CD14-positive monocyte (primary cell): ENCODE measurements at regions not wholly inside any gene's neighbourhood (a gene's known extent, or its start where the extent isn't known, plus 50 kb on each side); places are given as distances from the start of the nearest gene placed in this dataset.

ENCODE experiments used
- DNase-seq, 3 donors: peaks; one replicate each; pipeline ENCODE4 v3.0.0-alpha.2; 2011 to 2022
- H2AFZ ChIP-seq: 2 replicates; pipeline ENCODE4 v1.6.0; 2012; ENCODE audit warnings: mild to moderate bottlenecking, low read depth, low read length, inconsistent platforms; ENCODE audit not compliant: insufficient read depth, poor library complexity, severe bottlenecking
- H3K27ac ChIP-seq, 2 donors: 1 replicate in 1 of 2; 2 replicates in 1 of 2; pipeline ENCODE4 v1.5.1; 2012 to 2013; ENCODE audit warnings: low read length in 2 of 2, control low read depth in 1 of 2, inconsistent platforms in 1 of 2, low read depth in 1 of 2, mild to moderate bottlenecking in 1 of 2
- H3K27me3 ChIP-seq, 2 donors: one replicate each; pipeline versions ENCODE4 v1.6.0 to v1.6.1; 2011 to 2013; ENCODE audit warnings: low read length in 2 of 2; ENCODE audit not compliant: control insufficient read depth in 2 of 2, insufficient read depth in 2 of 2
- H3K36me3 ChIP-seq, 2 donors: replicated peaks in 1 of 2; 1 replicate in 1 of 2; 2 replicates in 1 of 2; pipeline versions ENCODE4 v1.5.1 to v1.6.1; 2012 to 2013; ENCODE audit warnings: low read length in 2 of 2, control low read depth in 1 of 2, inconsistent platforms in 1 of 2, mild to moderate bottlenecking in 1 of 2; ENCODE audit not compliant: insufficient read depth in 2 of 2, control insufficient read depth in 1 of 2
- H3K4me1 ChIP-seq, 2 donors: 1 replicate in 1 of 2; 2 replicates in 1 of 2; pipeline versions ENCODE4 v1.5.1 to v1.6.1; 2012 to 2013; ENCODE audit warnings: low read length in 2 of 2, control low read depth in 1 of 2, inconsistent platforms in 1 of 2, mild to moderate bottlenecking in 1 of 2, moderate library complexity in 1 of 2; ENCODE audit not compliant: insufficient read depth in 2 of 2, control insufficient read depth in 1 of 2
- H3K4me2 ChIP-seq: replicated peaks from 2 replicates; pipeline ENCODE3; 2012; ENCODE audit warnings: low read length, moderate library complexity, mild to moderate bottlenecking; ENCODE audit not compliant: poor library complexity, severe bottlenecking; ENCODE audit errors: extremely low read depth
- H3K4me3 ChIP-seq, 3 experiments: fragments of 200-600 bp in 1 of 3; sonication (generic) in 1 of 3; replicated peaks in 1 of 3; 1 replicate in 2 of 3; 2 replicates in 1 of 3; pipeline ENCODE4 v1.5.1; 2011 to 2013; ENCODE audit warnings: low read length in 3 of 3, mild to moderate bottlenecking in 3 of 3, control low read depth in 2 of 3, low read depth in 2 of 3, inconsistent platforms in 1 of 3, moderate library complexity in 1 of 3
- H3K79me2 ChIP-seq: 2 replicates; pipeline ENCODE4 v1.6.0; 2012; ENCODE audit warnings: mild to moderate bottlenecking, control low read depth, inconsistent platforms, low read length, moderate library complexity; ENCODE audit not compliant: insufficient read depth
- H3K9ac ChIP-seq: 2 replicates; pipeline ENCODE4 v1.6.0; 2017; ENCODE audit warnings: low read length, mild to moderate bottlenecking; ENCODE audit not compliant: insufficient read depth, poor library complexity, severe bottlenecking
- H3K9me3 ChIP-seq, 2 donors: replicated peaks in 1 of 2; 1 replicate in 1 of 2; 2 replicates in 1 of 2; pipeline versions ENCODE4 v1.5.1 to v1.6.1; 2012 to 2013; ENCODE audit warnings: low read length in 2 of 2, control low read depth in 1 of 2; ENCODE audit not compliant: control insufficient read depth in 1 of 2, insufficient read depth in 1 of 2
- H4K20me1 ChIP-seq: 2 replicates; pipeline ENCODE4 v1.6.0; 2012; ENCODE audit warnings: mild to moderate bottlenecking, low read length, control low read depth, moderate library complexity; ENCODE audit not compliant: insufficient read depth
- H3K27ac Mint-ChIP-seq, 7 donors: one replicate each; pipeline ENCODE4 v1.8.0; 2020; ENCODE audit warnings: mild to moderate bottlenecking in 7 of 7, mixed read lengths in 7 of 7, moderate library complexity in 6 of 7, inconsistent platforms in 2 of 7
- H3K27me3 Mint-ChIP-seq, 3 donors: one replicate each; pipeline ENCODE4 v1.8.0; 2021 to 2022; ENCODE audit warnings: low read depth in 3 of 3, mild to moderate bottlenecking in 3 of 3, mixed read lengths in 3 of 3, moderate library complexity in 3 of 3, inconsistent platforms in 1 of 3
- H3K36me3 Mint-ChIP-seq, 2 donors: one replicate each; pipeline ENCODE4 v1.8.0; 2020; ENCODE audit warnings: mixed read lengths in 2 of 2, inconsistent platforms in 1 of 2, mild to moderate bottlenecking in 1 of 2
- H3K4me1 Mint-ChIP-seq: one replicate; pipeline ENCODE4 v1.8.0; 2020; ENCODE audit warnings: mild to moderate bottlenecking, mixed read lengths
- H3K4me3 Mint-ChIP-seq, 2 donors: one replicate each; pipeline ENCODE4 v1.8.0; 2020; ENCODE audit warnings: mild to moderate bottlenecking in 2 of 2, mixed read lengths in 2 of 2, moderate library complexity in 1 of 2
- H3K9me3 Mint-ChIP-seq, 7 donors: one replicate each; pipeline ENCODE4 v1.8.0; 2020 to 2022; ENCODE audit warnings: mixed read lengths in 7 of 7, mild to moderate bottlenecking in 6 of 7, moderate library complexity in 6 of 7, inconsistent platforms in 2 of 7
- CTCF ChIP-seq: fragments of 200-600 bp; IDR thresholded peaks from one replicate; pipeline ENCODE4 v1.8.0; 2022; ENCODE audit warnings: antibody characterized with exemption, mild to moderate bottlenecking
- WGBS: methylation state at CpG from one replicate; pipeline ENCODE4 v1.1.5; 2013; ENCODE audit warnings: missing lambda C conversion rate; ENCODE audit not compliant: insufficient coverage; 5-methylcytosine and 5-hydroxymethylcytosine counted together
- intact Hi-C, 2 donors: fragments of 100-400 bp; cut with micrococcal nuclease; formaldehyde crosslinking; loops; one replicate each; pipeline versions ENCODE4 v1.15.0 to v1.15.1; 2023

- Histone ChIP-seq H4K20me1 (no peaks in the 10 kb centered on the region), H3K79me2 (no peaks in the 10 kb centered on the region), H3K27me3 (no peaks in the 10 kb centered on the region), H3K9me3 (peaks cover 15 to 21% of the 10 kb centered on the region in 2 donors), H3K27ac (no peak overlapping the region), H3K36me3 (no peaks in the 10 kb centered on the region), H2AFZ (no peak overlapping the region), H3K9ac (no peak overlapping the region), H3K4me1 (no peaks in the 10 kb centered on the region), H3K4me2 (no peak overlapping the region), H3K4me3 (no peak overlapping the region)
- TF ChIP-seq CTCF: no peak
- intact Hi-C loops: no loop called here
- H3K36me3 Mint-ChIP-seq: no peaks in the 10 kb centered on the region
- H3K4me3 Mint-ChIP-seq: no peak overlapping the region
- peaks cover 0 to 26% (median 9%) of the 10 kb centered on the region in 7 donors for H3K9me3 Mint-ChIP-seq
- H3K4me1 Mint-ChIP-seq: no peaks in the 10 kb centered on the region
- 96% methylated on average over 2 of the region's 2 CpGs for WGBS
- H3K27ac Mint-ChIP-seq: no peak overlapping the region
- H3K27me3 Mint-ChIP-seq: peaks cover 0 to 1% (median 0%) of the 10 kb centered on the region in 3 donors
- DNase-seq: no peak
Observed at GRCh38 chr5:4440536-4440935, 699.6 kb upstream of the ADAMTS16 start.

GRCh38 chr5:4442221-4442620 lies 697.9 kb upstream of the ADAMTS16 start:
- no peak overlapping the region for H3K4me3 ChIP-seq
- no peak overlapping the region for H3K4me2 ChIP-seq
- Mint-ChIP-seq H3K4me3 (no peak overlapping the region), H3K27ac (no peak overlapping the region), H3K4me1 (no peaks in the 10 kb centered on the region), H3K9me3 (peaks cover 0 to 16% (median 8%) of the 10 kb centered on the region in 7 donors), H3K27me3 (no peaks in the 10 kb centered on the region), H3K36me3 (no peaks in the 10 kb centered on the region)
- no peak overlapping the region for H3K9ac ChIP-seq
- intact Hi-C loops: no loop called here
- no peak overlapping the region for H2AFZ ChIP-seq
- no peaks in the 10 kb centered on the region for H3K36me3 ChIP-seq
- no peak overlapping the region for H3K27ac ChIP-seq
- 83% methylated on average over 2 of the region's 4 CpGs for WGBS
- DNase-seq: no peak
- H3K9me3 ChIP-seq: peaks cover 19% of the 10 kb centered on the region in 2 donors
- no peak for TF ChIP-seq CTCF
- no peaks in the 10 kb centered on the region for H3K27me3 ChIP-seq
- H3K4me1 ChIP-seq: no peaks in the 10 kb centered on the region
- no peaks in the 10 kb centered on the region for H3K79me2 ChIP-seq
- no peaks in the 10 kb centered on the region for H4K20me1 ChIP-seq
